CD4-positive, alpha-beta T cell treated with Interleukin-4 for 1 hour (primary cell): ENCODE measurements at regions not wholly inside any gene's neighbourhood (a gene's known extent, or its start where the extent isn't known, plus 50 kb on each side); places are given as distances from the start of the nearest gene placed in this dataset.

Source experiments
- DNase-seq, 2 donors: peaks; one replicate each; pipeline ENCODE4 v3.0.0-alpha.2; 2020 to 2022

DNA sequence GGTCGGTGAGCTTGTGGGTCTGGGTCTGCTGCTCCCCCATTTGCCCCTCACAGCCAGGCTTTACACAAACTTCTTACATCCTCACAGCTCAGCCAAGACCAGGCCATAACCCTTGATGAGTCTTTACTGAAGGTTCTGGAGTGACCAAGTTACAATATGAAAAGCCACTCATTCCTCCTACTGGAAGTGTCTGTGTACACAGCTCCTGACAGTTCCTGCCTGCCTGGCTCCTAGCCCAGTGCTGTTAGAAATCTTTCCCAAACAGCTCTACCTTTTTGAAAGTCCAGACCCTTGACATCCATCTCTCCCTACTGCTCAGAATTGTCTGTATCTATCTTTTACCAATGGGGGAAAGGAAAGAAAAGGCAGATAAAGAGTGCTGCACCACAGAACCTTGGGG is 106.9 kb downstream of the PAX1 start:
- no peak for DNase-seq

- DNase-seq = no peak
Measured at GRCh38 chr20:21809961-21810523, 104.6 kb downstream of the PAX1 start.

DNA sequence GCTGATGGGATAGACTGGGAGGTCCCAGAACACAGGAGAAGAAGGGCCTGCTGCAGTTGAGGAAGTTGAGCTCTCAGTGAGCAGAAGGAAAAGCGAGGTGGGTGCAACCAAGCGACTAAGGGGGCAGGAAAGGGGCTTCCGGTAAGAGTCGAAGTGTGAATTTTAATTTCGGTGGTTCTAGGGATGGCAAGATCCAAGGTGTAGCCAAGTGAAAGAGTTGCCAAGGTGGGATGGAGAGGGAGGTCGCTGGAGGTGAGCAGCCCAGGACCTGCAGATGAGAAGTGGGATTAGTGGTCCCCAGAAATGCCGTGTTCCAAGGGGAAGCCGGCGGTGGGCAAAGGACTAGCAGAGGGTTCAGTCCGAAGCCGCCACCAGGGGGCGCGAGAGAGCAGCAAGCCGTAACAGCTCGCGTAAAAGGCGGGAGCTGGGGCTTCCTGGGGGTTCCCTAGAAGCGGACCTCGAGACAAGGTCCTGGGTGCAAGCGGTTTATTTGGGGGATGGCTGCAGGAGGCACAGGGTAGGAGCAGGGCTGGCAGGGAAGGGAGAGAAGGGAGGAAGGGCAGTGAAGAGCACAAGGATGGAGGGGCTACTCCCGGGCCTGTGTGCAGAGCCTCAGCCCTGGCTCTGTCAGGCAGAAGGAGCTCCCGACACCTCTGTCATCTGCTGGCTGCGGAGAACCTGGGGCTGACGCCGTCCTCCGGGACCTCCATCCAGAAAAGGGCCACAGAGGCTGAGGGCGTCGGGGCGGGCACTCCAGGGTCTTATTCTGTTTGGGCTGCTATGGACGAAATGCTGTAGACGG is 103.6 kb downstream of the PAX1 start:
- DNase-seq = no peak

GRCh38 chr20:21808139-21808538 is 102.7 kb downstream of the PAX1 start:
- no peak for DNase-seq

- no peak for DNase-seq
Measured at GRCh38 chr20:21804802-21805201, 99.3 kb downstream of the PAX1 start.

- no peak for DNase-seq
Measured at GRCh38 chr20:21801193-21801592, 95.7 kb downstream of the PAX1 start.

DNA sequence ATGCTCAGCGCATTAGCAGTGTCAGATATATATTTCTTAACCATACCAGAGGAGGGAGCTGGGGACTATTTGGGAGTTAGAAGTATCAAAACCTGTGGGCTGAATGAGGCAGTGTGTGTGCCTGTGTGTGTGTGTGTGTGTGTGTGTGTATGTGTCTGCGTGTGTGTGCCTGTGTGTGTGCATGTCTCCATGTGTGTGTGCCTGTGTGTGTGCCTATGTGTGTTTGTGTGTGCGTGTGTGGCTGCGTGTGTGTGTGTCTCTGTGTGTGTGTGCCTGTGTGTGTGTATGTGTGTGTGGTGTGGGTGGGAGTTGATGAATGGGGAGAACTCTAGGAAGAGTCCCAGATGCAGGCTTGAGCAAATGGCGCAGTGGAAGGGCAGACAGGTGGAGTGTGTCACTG is 92.9 kb downstream of the PAX1 start:
- DNase-seq = no peak

GRCh38 chr20:21796059-21796458 is 90.6 kb downstream of the PAX1 start:
- DNase-seq = no peak

DNA sequence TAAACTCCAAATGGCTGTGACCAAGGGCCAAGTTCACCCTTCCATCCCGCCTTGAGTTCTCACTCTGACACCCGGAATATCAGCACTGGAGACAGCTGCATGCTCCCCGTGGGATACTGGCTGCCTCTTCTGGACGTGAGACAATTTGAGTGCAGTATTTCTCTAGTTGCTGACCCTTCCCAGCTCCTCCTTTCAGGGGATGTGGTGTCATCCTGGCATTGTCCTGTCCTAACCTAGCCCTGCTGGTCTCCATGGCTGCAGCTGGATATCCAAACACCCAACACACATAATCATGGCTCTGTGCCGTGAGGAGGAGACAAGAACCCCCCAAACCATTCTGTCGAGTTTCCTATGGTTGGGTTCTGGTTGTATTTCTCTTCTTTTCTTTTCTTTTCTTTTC is 82.6 kb downstream of the PAX1 start:
- no peak for DNase-seq

DNA sequence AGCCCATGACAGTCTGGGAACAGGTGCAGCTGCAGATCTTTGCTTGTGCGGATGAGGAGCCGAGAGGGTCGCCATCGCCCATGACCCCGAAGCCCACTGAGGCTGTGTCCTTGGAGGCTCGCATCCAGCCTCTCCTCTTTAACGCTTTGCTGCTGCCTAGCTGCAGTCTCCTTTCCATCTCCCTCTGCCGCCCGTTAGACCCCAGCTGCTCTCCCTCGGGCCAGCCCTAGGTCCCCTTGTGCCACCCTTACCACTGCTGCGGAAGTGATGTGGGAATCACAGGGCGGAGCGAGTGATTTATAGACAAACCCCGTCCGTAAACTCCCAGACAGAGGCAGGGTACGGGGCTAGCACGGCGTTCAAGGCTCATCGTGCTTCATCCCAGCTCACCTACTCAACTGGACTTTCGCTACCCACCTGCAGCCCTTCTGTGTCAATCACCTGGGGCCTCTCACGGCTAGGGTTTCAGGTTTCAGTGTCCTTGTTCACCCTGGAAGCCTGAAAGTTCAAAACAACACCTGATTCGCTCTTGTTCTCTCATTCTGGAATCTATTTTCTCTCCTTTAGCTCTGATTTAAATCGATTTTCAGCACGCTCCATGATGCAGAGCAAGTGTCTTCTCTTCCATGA is 76.1 kb downstream of the PAX1 start:
- no peak for DNase-seq

DNA sequence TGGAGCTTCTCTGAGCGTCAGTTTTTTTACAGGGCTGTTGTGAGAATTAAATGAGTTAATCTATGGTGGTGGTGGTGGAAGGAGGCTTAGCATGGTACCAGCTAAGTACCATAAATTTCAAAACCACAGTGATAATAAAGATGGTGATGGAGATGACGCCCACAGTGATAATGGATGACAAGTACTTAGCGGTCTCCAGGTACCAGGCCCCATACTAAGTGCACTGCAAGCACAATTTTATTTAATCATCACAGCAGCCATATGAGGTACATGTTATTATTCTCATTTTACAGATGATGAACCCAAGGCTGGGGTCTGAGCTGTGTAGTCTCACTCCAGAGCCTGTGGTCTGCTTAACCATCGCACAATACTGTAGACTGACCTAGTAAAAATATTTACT is 75.1 kb downstream of the PAX1 start:
- no peak for DNase-seq
